AG09309 (cell line): ENCODE measurements at regions not wholly inside any gene's neighbourhood (a gene's known extent, or its start where the extent isn't known, plus 50 kb on each side); places are given as distances from the start of the nearest gene placed in this dataset.

Experiments used
- DNase-seq: peaks from one replicate; pipeline ENCODE4 v3.0.0-alpha.2; 2010; ENCODE audit warnings: low read depth
- H3K4me3 ChIP-seq: 2 replicates; pipeline ENCODE4 v1.5.1; 2011; ENCODE audit warnings: mild to moderate bottlenecking, low read depth, low read length, moderate library complexity; ENCODE audit not compliant: control insufficient read depth
- TF ChIP-seq, protein P1 (sequence below): IDR thresholded peaks from 2 replicates; pipeline ENCODE4 v1.5.1; 2011; ENCODE audit warnings: mild to moderate bottlenecking, low read depth, low read length, inconsistent platforms; ENCODE audit not compliant: insufficient read depth, control insufficient read depth; ENCODE audit errors: missing control alignments

- no peak overlapping the region for H3K4me3 ChIP-seq
- no peak for DNase-seq
- TF ChIP-seq, protein P1, sequence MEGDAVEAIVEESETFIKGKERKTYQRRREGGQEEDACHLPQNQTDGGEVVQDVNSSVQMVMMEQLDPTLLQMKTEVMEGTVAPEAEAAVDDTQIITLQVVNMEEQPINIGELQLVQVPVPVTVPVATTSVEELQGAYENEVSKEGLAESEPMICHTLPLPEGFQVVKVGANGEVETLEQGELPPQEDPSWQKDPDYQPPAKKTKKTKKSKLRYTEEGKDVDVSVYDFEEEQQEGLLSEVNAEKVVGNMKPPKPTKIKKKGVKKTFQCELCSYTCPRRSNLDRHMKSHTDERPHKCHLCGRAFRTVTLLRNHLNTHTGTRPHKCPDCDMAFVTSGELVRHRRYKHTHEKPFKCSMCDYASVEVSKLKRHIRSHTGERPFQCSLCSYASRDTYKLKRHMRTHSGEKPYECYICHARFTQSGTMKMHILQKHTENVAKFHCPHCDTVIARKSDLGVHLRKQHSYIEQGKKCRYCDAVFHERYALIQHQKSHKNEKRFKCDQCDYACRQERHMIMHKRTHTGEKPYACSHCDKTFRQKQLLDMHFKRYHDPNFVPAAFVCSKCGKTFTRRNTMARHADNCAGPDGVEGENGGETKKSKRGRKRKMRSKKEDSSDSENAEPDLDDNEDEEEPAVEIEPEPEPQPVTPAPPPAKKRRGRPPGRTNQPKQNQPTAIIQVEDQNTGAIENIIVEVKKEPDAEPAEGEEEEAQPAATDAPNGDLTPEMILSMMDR = no peak
Measured at GRCh38 chr9:82613498-82613897, 449.4 kb downstream of the RASEF start.

- H3K4me3 ChIP-seq = no peak overlapping the region
- DNase-seq = no peak
- TF ChIP-seq, protein P1 = no peak
Measured at GRCh38 chr9:82616545-82616944, 446.4 kb downstream of the RASEF start.

DNA sequence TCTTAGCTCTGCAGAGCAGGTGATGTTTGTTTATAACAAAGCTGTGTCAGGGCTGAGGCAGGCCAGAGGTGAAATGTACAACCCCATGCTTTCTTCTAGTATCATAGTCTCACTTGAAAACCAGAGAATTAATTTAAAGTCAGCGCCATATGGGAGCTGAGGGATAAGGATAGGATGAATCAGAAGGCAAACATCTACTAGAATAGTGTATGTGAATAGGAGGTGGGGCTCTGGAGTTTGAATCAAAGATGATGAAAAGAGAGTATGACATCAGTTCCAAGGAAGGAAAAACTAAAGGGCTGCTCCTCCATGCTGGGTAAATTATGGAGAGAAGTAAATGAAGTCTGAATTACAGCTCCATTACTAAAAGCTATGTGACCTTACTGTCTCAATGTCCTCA, 441.5 kb downstream of the RASEF start:
- H3K4me3 ChIP-seq = no peak overlapping the region
- TF ChIP-seq, protein P1 = no peak
- DNase-seq = no peak

- no peak for DNase-seq
- H3K4me3 ChIP-seq = no peak overlapping the region
- TF ChIP-seq, protein P1 = no peak
Measured at GRCh38 chr9:82637368-82637767, 425.6 kb downstream of the RASEF start.

DNA sequence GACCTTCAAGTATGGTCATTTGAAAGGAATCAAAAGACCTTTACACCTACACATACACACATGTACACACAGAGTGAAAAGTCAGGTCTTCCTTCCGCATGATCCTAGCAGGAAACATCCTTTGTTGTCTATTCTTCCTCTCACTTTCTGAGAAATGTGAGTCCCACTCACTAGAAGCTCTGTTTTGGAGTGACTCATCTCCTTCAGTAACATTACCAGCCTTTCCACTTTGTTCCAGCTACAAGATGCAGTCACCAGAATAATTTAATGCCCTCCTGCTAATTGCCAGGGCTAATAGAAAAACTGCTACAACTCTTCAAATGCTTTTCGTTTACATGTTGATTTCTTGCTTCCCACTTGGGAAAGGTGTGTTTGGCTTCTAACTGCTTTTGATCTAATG, 417.3 kb downstream of the RASEF start:
- TF ChIP-seq, protein P1 = no peak
- H3K4me3 ChIP-seq = no peak overlapping the region
- no peak for DNase-seq

DNA sequence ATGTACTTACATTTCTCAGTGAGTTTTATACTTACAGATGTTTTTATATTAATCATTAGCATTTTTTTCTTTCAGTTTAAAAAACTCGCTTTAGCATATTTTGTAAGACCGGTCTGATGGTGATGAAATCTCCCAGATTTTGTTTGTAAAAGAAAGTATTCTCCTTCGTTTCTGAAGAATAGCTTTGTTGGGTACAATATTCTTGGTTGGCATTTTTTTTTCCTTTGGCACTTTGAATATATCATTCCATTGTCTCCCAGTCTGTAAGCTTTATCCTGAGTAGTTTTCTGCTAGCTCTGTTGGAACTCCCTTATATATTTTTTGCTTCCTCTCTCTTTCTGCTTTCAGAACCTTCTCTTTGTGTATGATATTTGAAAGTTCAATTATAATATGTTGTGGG, 412.6 kb downstream of the RASEF start:
- no peak overlapping the region for H3K4me3 ChIP-seq
- DNase-seq = no peak
- TF ChIP-seq, protein P1 = no peak

DNA sequence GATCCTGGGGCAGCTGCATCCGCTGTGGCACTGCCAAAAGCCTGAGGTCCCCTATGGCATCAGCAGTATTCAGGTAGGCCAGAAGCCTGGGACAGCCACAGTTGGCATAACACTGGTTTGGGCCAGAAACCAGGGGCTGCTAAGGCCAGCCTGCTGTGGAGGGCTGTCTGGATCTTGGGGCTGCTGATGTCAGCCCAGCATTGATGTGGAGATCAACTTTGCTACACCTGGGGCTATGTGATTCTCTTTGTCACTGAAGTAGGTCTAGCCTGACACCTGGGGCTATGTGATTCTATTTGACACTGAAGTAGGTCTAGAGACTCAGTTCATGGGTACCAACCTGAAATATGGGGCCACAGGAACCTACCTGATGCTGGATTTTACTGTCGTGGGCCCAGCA, 411.5 kb downstream of the RASEF start:
- TF ChIP-seq, protein P1 = no peak
- no peak overlapping the region for H3K4me3 ChIP-seq
- DNase-seq = no peak
